ENCODE measurements at regions not wholly inside any gene's neighbourhood (a gene's known extent, or its start where the extent isn't known, plus 50 kb on each side); places are given as distances from the start of the nearest gene placed in this dataset.
"Not testable (repeated sequence)": the region's sequence is repeated elsewhere in the genome, so short reads cannot be mapped to it uniquely, and the experiment has no call there.

DNA sequence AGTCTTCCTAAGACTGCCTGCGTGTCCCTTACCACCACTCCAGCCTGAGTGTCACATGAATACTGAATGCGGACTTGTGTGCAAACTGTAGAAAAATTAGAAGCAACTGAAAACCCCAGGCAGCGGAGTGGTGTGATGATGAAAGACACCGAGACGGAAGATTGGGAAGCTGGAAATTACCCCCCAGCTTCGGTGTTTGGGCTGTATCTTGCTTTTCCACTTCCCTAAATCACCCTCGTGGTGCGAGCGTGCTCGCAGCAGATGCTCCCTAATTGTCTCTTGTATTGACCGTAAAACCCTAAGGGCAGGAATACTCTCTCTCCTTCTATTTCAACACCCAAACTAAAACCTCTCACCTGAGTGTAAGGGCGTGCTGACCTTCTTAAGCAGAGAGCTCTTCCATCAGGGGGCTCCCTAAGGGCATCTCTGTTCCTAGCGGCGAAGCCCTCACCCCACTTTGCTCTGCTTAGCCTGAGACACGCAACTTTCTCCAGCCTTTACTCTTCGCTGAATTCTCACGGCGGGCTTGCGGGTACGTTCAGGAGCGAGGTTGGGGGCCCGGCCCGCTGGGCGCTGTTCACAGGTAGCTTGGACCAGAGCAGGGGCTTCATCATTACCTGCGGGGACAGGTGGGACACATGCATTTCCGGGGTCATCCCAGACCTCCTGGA lies 62.4 kb downstream of the CRYBB2 start:
- no peak for DNase-seq

DNA sequence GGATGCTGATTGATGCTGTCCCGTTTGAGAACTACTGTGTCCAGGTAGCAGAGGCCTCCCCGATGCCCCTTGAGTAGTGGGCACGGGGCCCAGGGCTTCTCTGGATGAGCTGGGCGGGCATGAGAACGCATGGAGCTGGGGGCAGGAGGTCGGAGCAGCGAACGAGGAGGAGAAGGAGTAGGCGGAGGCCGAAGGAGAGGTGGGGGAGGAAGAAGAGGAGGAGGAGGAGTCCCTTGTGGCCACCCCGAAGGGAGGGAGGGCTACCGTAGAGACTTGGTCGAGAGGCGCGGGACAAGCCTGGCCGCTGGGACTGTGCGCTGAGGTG lies 62.9 kb downstream of the CRYBB2 start:
- DNase-seq, result no peak

DNA sequence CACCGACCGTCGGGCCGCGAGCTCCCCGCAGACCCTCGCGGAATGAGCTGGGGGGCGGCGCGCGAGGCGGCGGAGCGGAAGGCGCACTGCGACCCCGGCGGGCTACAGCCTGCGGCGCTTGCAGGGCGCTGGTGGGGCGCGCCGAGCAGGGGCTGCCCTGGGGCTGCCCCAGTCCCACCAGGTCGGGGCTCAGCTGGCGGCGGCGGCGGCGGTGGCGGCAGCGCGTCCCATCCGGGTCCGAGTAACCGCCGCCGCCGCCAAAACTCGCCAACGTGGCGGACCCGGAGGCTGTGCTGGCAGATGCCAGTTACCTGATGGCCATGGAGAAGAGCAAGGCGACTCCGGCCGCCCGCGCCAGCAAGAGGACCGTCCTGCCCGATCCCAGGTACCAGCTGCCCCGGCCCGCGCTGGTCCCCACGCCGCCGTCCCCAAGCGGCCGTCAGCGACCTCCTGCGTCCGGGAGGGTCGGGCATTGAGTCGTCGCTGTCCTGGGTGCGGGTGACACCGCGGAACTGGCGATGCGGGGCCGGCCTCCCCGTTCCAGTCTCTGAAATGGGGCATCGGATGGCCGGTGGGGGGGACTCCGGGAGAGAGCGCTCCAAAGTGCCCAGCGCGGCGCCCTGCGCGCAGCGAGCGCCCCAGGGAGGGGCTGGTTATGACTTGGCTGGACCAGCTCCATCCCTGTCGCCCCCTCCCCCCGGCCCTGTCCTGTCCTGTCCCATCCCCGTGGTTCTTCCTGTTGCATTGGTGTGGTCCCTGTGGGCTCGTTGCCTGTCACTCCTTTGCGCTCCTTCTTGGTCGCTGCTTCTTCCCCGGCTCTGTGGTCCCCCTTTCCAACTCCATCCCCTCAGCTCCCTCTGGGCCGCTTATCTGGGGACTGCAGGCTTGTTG lies 63.5 kb downstream of the CRYBB2 start:
- no peak for DNase-seq

DNA sequence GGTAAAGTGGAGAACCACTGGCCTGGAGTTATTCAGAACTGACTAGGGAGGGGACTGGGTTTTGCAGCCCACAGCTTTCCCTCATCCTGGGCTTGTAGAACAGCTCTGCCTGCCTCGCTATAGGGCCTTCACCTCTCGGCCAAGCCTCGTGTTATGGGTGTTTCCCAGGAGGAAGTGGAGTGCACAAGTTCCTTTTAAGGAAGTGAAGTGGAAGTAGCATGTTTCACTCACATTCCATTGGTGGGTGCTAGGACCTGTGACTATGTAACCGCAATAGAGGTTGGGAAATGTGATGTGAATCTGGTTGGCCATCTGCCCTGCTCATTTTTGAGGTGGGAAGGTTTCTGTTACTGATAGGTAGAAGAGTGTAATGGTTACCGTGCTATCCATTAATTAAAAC lies 69.0 kb downstream of the CRYBB2 start:
- not testable (repeated sequence) for DNase-seq

DNA sequence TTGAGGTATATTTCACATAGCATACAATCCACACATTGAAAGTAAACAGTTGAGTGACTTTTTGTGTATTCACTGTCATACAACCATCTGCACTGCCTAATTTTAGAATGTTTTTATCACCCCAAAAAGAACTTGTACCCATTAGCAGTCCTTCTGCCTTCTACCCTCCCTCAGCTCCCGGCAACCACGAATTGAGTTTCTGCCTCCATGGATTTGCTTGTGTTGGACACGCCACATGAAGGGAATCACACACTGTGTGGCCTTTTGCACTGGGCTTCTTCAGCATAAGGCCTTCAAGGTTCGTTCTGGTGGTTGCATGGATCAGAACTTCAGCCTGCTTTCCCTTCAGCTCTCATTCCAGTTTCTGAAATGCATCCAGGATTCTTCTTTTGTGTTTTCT lies 82.5 kb downstream of the CRYBB2 start:
- DNase-seq, result not testable (repeated sequence)

DNA sequence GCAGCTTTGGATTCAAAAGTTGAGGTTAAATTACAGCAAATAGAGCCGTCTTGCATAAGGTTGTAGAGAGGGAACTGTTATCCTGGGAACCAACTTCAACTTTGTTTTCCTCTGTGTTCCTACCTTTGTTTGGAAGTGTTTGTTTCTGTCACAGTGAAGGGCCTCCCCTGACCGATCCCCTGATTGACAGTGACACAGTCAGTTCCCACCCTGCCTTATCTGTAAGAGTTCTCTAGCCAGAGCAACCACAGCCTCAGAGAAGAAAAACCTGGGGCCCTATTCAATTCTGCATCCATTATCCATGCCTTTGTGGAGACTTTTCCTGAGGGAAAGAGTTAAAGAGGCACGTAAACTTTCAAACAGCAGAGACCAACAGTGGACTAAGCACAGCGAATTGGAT lies 90.1 kb downstream of the CRYBB2 start:
- not testable (repeated sequence) for DNase-seq

DNA sequence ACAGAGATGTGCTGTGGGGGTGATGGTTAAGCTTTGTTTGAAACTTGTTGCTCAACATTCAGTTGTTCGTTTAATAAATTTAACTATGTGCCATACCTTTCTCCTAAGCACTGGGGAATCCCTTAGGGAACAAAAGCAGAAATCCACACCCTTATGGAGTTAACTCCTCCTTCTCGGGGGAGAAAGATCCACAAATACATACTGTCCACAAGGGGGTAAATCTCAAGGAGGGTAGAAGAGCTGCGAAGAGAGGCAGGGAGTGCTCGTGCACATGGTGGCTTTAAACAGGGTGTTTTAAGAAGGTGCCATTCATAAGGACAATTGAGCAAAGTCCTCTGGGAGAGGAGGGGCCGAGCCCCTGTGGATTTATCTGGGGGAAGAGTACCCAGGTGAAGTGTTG lies 92.5 kb downstream of the CRYBB2 start:
- not testable (repeated sequence) for DNase-seq

DNA sequence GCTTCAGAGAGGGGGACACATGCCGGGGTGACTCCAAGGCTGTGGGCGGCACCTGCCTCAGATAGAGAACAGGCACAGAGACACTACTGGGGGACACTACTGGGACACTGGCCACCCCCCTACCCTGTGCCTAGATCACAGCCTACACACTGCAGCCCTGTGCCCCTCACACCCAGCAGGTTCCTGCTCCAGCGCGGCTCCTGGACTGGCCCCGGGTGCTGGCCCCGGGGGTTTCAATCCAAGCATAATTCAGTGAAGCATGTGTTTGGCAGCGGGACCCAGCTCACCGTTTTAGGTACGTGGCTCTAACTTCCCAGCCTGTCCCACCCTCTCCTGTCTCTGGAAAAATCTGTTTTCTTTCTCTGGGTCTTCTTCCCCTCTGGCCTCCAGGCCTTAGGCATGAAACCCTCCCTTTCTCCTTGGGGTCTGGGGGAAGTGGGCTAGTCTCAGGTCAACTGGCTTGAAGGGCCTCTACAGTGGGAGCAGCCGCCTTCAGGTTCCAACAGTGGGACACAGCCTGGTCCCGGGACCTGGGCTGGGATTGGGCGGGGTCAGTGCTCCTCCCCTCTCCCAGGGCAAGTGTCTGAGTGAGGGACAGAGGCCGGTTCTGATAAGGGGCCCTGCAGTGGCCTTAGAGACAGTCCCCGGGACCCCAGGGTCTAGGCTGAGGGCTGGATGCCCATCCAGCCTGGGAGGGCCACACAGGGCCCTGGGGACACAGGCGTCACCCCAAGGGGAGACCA lies 98.8 kb downstream of the CRYBB2 start:
- no peak for DNase-seq

DNA sequence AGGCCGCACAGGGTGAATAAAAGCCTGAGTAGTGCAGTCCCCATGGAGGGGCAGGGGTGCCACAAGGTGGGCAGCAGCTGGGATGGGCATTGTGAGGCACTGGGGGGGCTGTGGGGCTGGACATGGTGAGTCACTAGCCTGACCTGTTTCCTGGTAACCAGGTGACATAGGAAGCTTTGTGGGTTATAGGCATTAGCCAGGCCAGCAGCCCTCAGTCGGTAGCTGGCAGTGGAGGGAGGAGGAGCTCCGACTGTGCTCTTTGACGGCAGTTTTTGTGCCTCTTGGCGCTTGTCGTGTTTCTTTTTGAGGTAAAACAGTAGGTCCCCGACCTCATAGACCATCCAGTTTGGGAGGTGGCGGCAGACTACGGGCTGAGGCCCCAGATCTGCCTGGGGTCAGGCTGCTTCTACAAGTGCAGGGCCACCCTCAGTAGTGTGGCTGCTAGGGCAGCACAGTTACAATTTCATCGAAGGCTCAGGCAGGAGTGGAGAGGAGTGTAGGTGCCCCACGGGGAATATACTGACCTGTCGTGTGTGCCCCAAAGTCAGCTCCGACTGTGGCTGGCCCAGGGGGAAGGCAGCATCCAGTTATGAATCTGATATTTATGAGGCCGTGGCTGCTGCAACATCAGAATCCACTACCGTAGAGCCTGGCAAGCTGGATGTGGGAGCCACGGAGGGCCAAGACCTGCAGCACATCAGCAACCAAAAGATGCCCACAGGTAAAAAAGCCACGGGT lies 107.7 kb downstream of the CRYBB2 start:
- DNase-seq, result no peak

DNA sequence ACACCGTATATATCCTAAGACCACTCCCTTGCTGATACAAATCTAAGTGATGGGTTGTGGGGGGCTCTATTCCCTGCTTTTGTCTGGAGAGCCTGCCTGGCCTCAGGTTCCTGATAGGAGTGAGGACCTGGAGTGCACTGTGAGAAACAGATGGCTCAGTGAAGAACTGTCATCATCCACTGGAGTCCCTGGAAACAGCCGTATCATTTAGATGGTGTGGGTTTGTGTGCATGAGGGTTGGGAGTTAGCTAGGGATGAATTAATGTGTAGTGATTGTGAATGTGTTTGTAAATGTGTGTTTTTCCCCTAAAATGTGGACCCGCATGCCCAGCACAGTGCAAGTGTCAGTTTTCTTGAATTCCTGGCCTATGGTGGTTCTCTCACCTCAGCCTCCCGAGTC lies 111.6 kb downstream of the CRYBB2 start:
- DNase-seq, result no peak

DNA sequence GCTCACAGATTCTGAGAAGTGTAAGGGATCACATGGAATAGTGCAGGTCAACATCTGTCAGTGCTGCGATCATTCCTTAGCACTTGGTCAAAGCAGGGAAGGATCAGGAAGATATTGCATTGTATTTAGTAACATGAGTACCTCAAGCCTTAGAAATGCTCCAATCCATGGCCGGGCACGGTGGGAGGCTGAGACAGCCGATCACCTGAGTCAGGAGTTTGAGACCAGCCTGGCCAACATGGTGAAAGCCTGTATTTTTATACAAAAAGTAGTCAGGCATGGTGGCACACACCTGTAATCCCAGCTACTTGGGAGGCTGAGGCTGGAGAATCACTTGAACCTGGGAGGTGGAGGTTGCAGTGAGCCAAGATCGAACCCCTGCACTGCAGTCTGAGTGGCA lies 112.5 kb downstream of the CRYBB2 start:
- not testable (repeated sequence) for DNase-seq

DNA sequence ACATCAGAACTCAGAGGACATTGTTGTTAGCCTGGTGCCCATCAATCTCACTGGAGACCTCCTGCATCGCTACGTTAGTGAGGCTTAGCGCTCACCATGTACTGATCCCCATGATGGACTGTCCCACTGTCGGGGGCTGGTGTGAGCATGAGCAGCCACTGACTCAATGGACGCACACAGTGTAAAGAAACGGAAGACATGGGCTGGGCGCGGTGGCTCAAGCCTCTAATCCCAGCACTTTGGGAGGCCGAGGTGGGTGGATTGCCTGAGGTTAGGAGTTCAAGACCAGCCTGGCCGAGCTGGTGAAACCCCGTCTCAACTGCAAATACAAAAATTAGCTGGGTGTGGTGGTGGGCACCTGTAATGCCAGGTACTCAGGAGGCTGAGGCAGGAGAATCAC lies 112.9 kb downstream of the CRYBB2 start:
- DNase-seq, result no peak

DNA sequence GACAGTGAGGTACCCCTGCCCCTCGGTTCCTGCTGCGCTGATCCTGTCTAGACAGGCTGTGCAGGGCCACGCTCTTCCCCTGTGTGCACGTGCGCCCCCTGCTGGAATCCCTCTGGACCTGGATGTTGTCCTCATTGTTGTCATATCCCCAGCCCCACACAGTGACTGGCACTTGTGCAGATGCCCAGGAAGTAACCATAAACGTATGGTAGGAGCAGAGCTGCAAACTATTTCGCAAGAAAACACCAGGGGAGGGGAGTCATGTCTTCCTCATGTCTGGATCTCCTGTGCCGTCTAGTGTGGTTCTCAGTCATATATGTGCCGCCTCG lies 114.7 kb downstream of the CRYBB2 start:
- peak; percentile 76 for DNase-seq

DNA sequence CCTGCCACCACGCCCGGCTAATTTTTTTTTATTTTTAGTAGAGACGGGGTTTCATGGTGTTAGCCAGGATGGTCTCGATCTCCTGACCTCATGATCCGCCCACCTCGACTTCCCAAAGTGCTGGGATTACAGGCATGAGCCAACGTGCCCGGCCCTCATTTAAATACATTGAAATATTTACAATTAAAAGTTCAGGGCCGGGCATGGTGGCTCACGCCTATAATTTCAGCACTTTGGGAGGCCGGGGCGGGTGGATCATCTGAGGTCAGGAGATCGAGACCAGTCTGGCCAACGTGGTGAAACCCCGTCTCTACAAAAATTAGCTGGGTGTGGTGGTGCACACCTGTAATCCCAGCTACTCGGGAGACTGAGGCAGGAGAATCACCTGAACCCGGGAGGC lies 115.2 kb downstream of the CRYBB2 start:
- not testable (repeated sequence) for DNase-seq

DNA sequence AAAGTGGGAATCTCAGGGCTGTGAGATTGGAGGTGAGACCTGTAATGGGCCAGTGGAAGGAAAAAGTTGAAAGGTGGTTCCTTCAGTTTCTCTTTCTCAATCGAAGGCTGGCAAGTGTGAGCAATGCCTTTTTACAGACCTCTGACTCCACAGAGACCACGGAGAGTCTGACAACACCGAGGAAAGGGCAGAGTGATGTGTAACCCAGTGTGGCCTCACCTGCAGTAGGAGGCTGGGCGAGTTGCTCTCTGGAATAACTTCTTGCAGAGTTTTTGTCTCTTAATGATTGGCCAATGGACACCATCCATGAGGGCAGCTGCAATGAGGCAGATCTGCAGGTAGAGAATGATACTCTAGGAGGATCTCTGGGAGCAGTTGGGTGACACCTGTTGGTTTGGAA lies 115.8 kb downstream of the CRYBB2 start:
- not testable (repeated sequence) for DNase-seq

DNA sequence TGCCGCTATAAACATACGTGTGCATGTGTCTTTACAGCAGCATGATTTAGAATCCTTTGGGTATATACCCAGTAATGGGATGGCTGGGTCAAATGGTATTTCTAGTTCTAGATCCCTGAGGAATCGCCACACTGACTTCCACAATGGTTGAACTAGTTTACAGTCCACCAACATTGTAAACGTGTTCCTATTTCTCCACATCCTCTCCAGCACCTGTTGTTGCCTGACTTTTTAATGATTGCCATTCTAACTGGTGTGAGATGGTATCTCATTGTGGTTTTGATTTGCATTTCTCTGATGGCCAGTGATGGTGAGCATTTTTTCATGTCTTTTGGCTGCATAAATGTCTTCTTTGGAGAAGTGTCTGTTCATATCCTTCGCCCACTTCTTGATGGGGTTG lies 121.1 kb downstream of the CRYBB2 start:
- not testable (repeated sequence) for DNase-seq

DNA sequence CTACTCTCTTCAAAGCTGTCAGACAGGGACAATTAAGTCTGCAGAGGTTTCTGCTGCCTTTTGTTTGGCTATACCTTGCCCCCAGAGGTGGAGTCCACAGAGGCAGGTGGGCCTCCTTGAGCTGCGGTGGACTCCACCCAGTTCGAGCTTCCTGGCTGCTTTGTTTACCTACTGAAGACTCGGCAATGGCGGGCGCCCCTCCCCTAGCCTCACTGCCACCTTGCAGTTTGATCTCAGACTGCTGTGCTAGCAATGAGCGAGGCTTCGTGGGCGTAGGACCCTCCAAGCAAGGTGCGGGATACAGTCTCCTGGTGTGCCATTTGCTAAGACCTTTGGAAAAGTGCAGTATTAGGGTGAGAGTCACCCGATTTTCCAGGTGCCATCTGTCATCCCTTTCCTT lies 124.9 kb downstream of the CRYBB2 start:
- not testable (repeated sequence) for DNase-seq

DNA sequence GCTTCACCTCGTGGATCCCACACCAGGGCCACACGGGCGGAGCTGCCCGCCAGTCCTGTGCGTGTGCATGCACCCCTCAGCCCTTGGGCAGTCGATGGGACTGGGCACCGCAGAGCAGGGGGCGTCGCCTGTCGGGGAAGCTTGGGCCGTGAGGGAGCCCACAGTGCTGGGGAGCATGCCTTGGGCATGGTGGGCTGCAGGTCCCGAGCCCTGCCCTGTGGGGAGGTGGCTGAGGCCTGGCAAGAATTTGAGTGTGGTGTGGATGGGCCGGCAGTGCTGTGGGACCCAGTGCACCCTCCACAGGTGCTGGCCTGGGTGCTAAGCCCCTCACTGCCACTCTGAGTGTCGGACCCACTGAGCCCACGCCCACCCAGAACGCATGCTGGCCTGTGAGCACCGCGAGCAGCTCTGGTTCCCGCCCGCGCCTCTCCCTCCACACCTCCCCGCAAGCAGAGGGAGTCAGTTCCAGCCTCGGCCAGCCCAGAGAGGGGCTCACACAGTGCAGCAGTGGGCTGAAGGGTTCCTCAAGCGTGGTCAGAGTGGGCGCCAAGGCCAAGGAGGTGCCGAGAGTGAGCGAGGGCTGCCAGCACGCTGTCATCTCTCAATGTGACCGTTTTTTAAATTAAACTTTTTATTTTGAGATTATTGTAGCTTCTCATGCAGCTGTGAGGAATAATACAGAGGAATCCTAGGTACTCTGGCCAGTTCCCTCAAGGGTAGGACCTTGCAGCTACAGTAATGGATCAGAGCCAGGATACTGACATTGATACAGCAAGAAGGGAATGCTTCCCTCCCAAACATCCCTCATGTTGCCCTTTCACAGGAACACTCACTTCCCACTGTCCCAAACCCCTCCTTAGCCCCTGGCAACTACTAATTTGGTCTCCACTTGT lies 127.7 kb downstream of the CRYBB2 start:
- no peak for DNase-seq

DNA sequence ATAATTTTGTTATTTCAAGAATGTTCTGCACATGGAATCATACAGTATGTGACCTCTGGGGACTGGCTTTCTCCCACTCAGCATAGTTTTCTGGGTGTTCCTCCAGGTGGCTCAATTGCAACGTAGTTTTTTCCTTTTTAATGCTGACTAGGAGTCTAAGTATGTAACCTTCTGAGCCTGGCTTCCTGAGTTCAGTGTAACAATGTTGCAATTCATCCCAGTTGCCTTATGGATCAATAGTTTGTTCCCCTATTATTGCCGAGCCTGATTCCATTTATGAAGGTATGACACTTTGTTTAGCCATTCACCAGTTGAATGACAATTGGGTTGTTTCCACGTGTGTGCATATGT lies 128.3 kb downstream of the CRYBB2 start:
- no peak for DNase-seq

DNA sequence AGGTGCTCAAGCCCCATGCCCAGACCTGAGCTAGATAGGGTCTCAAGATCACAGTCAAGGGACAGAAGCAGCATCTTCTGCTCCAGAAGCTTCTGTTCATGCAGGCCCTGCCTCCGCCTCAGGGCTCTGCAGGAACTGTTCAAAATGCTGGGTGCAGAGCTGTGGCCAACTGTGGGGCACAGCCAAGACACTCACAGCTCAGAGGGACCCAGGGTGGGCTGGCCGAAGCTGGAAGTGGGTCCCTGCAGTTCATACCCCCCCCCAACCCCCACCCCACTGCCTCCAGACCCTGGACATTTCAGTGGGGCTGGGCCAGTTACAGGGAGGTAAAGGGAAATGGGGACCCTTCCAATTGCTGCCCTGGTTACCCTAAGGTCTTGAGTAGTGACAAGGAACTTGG lies 129.0 kb downstream of the CRYBB2 start:
- DNase-seq, result no peak

DNA sequence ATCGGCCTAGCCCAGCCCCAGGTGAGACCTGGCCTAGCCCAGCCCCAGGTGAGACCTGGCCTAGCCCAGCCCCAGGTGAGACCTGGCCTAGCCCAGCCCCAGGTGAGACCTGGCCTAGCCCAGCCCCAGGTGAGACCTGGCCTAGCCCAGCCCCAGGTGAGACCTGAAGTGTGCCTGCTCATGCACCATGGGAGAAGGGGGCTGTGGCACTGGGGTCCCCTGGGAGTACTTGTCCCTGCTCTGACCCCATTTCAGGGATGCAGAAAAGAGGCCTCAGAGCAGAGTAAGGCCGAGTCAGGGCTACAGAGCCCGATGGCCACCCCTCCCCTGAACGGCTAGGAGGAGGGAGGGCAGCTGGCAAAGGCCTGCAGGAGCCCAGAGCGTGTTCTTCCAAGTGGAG lies 129.6 kb downstream of the CRYBB2 start:
- not testable (repeated sequence) for DNase-seq

DNA sequence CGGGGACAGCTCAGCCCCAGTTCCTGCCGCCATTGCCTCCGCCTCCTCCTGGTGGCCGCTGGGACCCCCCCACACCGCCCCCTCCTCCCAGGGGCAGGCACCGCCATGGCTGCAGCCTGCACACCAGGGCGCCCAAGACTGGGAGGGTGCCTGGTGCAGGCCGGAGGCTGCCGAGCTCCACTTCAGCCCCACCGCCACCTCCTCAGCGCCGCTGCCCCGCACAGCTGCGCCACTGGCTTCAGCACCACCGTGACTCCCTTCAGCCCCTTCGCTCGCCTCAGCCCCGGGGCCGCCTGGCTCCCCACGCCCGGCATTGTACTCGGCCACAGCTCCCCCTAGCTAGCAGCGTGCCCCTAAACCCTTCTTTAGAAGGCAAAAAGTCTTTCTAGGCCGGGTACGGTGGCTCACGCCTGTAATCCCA lies 131.1 kb downstream of the CRYBB2 start:
- peak; percentile 30 for DNase-seq
